LNCAP (cell line): ENCODE measurements at regions not wholly inside any gene's neighbourhood (a gene's known extent, or its start where the extent isn't known, plus 50 kb on each side); places are given as distances from the start of the nearest gene placed in this dataset.

Experiments used
- TF ChIP-seq, protein P1 (sequence below): fragments of 450-650 bp; IDR thresholded peaks from 2 replicates; pipeline ENCODE4 v1.5.1; 2017; ENCODE audit warnings: mild to moderate bottlenecking

DNA sequence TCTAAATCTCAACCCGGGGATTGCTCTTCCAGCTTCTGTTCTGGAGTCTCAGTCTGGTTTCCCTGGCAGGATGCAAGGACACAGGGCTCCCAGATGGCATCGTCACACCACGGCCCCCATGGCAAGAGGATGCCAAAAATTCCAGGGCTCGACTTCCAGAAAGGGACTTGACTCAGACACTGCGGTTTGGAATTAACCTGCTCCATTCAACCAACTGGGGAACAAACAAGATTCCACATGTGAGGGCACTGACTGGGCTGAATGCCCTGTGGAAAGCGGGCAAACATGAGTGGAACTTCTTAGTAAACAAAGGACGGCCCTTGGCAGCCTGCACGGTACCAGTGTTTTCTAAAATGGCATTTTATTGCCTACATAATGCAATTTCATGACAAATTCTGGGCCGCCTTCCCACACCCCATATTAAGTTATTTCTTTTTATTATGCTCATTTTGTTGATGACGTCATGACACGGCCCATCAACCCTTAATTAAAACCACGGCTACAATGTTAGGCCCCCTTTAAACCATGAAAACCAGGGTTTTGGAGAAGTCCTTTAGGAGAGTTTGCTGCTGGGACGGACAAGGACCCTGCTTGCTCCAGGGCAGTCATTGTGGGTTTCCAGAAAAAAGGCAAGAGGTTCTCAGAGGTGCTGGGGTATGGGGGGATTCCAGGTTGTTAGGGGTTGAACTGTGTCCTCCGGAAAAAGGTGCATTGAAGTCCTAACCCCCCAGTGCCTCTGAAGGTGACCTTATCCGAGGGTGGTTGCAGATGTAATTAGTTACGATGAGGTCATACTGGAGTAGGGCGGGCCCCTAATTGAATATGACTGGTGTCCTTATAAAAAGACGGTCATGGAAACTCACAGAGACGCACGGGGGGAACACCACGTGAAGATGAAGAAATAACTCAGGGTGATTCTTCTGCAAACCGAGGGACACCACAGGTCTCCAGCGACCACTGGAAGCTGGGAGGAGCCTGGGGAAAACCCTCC is 205.6 kb downstream of the FOXL1 start:
- TF ChIP-seq, protein P1, sequence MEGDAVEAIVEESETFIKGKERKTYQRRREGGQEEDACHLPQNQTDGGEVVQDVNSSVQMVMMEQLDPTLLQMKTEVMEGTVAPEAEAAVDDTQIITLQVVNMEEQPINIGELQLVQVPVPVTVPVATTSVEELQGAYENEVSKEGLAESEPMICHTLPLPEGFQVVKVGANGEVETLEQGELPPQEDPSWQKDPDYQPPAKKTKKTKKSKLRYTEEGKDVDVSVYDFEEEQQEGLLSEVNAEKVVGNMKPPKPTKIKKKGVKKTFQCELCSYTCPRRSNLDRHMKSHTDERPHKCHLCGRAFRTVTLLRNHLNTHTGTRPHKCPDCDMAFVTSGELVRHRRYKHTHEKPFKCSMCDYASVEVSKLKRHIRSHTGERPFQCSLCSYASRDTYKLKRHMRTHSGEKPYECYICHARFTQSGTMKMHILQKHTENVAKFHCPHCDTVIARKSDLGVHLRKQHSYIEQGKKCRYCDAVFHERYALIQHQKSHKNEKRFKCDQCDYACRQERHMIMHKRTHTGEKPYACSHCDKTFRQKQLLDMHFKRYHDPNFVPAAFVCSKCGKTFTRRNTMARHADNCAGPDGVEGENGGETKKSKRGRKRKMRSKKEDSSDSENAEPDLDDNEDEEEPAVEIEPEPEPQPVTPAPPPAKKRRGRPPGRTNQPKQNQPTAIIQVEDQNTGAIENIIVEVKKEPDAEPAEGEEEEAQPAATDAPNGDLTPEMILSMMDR, result no peak

GRCh38 chr16:86786338-86786737 is 208.0 kb downstream of the FOXL1 start:
- TF ChIP-seq, protein P1, result no peak

DNA sequence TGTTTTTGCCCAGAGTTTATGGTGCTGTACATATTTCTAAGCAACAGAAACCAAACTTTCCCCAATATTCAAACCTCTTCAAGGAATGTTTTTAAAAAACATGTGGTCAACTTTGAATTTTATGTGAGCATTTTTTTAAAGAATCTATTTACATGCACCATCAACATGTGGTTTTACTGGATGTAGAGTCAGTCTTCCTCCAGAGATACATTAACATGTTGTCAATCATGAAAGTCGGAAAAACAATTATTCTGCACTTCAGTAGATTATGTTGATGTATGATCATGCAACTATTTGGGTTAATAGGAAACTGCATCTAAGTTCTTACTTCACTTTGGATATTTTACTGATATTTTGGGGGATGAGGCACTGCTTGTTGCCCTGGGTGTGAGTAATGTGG is 208.6 kb downstream of the FOXL1 start:
- TF ChIP-seq, protein P1, result no peak

DNA sequence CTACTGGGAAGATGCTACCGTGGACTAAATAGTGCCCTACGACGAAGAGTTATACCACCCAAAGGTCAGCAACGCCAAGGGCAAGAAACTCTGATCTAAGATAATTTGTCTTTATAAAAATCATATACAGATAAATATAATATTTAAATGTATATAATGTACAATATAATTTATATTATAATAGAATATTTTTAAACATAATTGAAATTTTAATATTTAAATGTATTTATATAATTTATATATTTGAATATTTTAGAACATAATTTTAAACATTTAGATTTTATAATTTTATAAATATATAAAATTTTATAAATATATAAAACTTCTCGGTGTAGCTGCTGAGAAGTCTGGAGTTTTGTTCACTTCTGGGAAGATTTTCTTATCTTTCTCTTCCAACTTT is 209.2 kb downstream of the FOXL1 start:
- TF ChIP-seq, protein P1, result no peak

DNA sequence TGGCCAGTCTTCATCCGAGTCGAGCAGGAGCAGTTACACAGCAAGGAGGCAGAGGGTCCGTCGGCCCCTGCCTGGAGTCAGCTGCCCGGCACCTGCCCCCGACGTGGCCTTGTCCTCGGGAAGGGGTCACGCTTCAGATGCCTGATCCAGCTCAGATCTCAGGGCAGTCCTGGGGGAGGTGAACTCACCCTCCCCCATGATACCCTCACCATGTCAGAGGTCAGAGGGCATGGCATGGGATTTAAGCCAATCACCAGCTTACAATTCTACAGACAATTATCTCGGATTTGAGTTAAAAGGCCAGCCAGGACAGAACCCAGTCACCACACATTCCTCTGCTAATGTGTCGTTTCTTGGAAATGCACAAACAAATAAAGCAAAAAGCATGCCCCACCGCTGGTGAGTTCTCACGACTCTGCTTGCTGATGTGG is 211.3 kb downstream of the FOXL1 start:
- TF ChIP-seq, protein P1, result no peak

GRCh38 chr16:86791287-86792035 is 213.1 kb downstream of the FOXL1 start:
- TF ChIP-seq, protein P1, result no peak

DNA sequence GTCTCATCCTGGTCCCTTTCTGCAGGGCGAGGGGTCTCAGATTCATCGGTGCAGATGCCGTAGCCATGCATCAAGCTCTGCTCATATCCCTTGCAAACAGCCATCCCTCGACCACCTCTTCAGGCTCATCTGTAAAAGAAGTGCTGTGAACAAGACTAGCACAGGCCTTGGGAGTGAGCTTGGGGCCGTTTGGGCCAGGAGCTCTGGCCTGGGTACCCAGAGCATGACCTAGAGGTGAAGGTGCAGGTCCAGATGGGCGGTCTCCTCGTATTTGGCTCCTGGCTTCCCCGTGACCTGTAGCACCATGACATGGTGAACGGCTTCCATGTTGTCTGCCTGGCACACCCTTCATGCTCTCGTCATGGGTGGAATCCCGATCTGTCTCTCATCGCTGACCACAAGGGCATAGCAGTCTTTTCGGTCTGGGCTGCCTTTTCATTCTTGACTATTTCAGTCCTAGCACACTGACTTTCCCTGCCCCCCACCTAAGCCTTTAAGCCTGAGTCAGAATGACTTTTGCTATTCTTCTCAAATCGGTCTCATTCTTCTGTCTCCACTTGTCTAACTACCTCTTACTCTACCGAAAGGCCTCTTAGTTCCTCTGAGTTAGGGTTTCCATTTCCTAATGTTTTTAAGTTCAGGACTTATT is 216.0 kb downstream of the FOXL1 start:
- TF ChIP-seq, protein P1, result no peak
